HFFc6 (cell line): ENCODE measurements at regions not wholly inside any gene's neighbourhood (a gene's known extent, or its start where the extent isn't known, plus 50 kb on each side); places are given as distances from the start of the nearest gene placed in this dataset.

Source experiments
- DNase-seq: peaks from one replicate; pipeline ENCODE4 v3.0.0-alpha.2; 2018
- H3K27ac Mint-ChIP-seq: 2 replicates; pipeline ENCODE4 v1.8.0; 2020; ENCODE audit warnings: mild to moderate bottlenecking, mixed read lengths
- H3K27me3 Mint-ChIP-seq: 2 replicates; pipeline ENCODE4 v1.8.0; 2021; ENCODE audit warnings: mild to moderate bottlenecking, moderate library complexity, mixed read lengths; ENCODE audit not compliant: insufficient read depth
- H3K36me3 Mint-ChIP-seq: 2 replicates; pipeline ENCODE4 v1.8.0; 2021; ENCODE audit warnings: low read depth, mixed read lengths
- H3K4me1 Mint-ChIP-seq: 2 replicates; pipeline ENCODE4 v1.8.0; 2020; ENCODE audit warnings: low read depth, mixed read lengths
- H3K4me3 Mint-ChIP-seq: 2 replicates; pipeline ENCODE4 v1.8.0; 2020; ENCODE audit warnings: mild to moderate bottlenecking, moderate library complexity, mixed read lengths
- H3K9me3 Mint-ChIP-seq: 2 replicates; pipeline ENCODE4 v1.8.0; 2020; ENCODE audit warnings: mild to moderate bottlenecking, mixed read lengths
- TF ChIP-seq, protein P1 (sequence below): fragments of 200-600 bp; sonication (generic); IDR thresholded peaks from 2 replicates; pipeline ENCODE4 v1.5.0; 2021; ENCODE audit warnings: antibody characterized with exemption, mild to moderate bottlenecking

DNA sequence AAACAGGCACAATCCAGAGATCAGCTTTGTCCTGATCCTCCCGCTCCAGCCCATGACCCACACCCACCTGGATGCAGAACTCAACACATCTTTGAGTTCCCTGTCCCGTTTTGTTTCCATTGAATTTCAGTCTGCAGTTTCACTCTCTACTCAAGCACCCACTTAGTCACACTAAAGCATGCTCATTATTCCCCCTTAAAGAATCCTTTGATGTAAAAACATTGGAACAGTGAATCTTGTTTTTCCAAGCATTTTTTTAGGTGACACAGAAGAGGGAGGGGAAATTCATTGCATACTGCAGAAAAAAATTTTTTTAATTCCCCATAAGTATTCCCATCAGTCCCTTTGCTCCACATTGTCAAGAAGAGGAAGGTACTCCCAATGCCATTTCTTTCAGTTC lies 249.7 kb upstream of the TTC29 start:
- peaks cover 12% of the 10 kb centered on the region for H3K4me1 Mint-ChIP-seq
- H3K27ac Mint-ChIP-seq, result no peak overlapping the region
- DNase-seq, result no peak
- H3K4me3 Mint-ChIP-seq, result no peak overlapping the region; the same call in 1 of the 2 replicates
- no peaks in the 10 kb centered on the region for H3K36me3 Mint-ChIP-seq
- no peaks in the 10 kb centered on the region for H3K9me3 Mint-ChIP-seq
- TF ChIP-seq, protein P1, sequence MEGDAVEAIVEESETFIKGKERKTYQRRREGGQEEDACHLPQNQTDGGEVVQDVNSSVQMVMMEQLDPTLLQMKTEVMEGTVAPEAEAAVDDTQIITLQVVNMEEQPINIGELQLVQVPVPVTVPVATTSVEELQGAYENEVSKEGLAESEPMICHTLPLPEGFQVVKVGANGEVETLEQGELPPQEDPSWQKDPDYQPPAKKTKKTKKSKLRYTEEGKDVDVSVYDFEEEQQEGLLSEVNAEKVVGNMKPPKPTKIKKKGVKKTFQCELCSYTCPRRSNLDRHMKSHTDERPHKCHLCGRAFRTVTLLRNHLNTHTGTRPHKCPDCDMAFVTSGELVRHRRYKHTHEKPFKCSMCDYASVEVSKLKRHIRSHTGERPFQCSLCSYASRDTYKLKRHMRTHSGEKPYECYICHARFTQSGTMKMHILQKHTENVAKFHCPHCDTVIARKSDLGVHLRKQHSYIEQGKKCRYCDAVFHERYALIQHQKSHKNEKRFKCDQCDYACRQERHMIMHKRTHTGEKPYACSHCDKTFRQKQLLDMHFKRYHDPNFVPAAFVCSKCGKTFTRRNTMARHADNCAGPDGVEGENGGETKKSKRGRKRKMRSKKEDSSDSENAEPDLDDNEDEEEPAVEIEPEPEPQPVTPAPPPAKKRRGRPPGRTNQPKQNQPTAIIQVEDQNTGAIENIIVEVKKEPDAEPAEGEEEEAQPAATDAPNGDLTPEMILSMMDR, result no peak
- H3K27me3 Mint-ChIP-seq, result peaks cover 3% of the 10 kb centered on the region; the same call in 1 of the 2 replicates

DNA sequence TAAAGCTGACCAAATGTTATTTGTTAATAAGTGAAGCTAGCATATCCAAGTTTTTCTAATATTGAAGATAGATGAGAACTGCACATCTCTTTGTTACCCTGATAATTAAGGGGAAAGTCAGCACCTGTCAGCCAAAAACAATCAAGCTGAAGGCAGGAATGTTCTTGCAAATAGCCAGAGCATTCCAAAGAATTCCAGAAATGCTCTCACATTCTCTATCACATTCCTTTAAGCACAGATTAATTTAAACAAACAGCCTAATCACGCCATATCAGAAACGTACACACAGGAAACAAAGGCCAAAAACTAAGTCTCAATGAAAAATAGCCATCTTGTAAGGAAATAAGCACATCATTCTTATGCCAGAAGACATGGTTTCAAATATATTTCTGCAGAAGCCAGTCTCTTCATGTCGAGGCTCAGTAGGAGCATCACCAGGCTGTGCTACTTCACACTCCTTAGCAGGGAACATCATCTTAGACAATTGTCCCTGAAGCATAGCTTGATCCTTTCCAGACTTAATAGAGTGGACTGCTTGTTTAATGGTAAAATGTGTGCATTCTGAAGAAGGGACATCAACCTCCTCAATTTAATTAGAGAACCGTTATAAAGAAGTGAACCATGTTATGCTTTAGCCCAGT lies 252.9 kb upstream of the TTC29 start:
- no peaks in the 10 kb centered on the region for H3K9me3 Mint-ChIP-seq
- no peak overlapping the region for H3K4me3 Mint-ChIP-seq
- no peaks in the 10 kb centered on the region for H3K36me3 Mint-ChIP-seq
- TF ChIP-seq, protein P1, result no peak
- peaks cover 3% of the 10 kb centered on the region; the same call in 1 of the 2 replicates for H3K27me3 Mint-ChIP-seq
- no peak for DNase-seq
- H3K4me1 Mint-ChIP-seq, result peaks cover 12% of the 10 kb centered on the region
- no peak overlapping the region for H3K27ac Mint-ChIP-seq

DNA sequence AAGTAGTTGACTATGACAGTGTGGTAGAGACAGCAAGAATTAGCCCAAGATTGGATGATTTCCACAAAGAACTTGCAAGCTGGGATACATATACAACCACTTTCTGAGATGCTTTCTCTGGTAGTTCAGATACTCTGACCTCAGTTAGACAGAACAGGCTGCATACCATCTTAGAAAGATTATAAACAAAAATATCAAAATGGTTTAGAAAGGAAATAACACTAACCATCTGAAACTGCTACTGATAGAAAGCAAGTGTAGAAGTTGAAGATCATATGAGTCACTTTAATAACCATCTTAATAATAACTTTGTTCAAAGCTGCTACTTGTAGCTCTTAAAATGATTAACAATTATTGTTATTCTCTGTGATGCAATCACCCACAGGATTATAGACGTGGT lies 255.4 kb upstream of the TTC29 start:
- H3K9me3 Mint-ChIP-seq, result no peaks in the 10 kb centered on the region
- TF ChIP-seq, protein P1, result no peak
- no peaks in the 10 kb centered on the region for H3K36me3 Mint-ChIP-seq
- H3K4me3 Mint-ChIP-seq, result no peak overlapping the region
- peaks cover 7% of the 10 kb centered on the region; the same call in 1 of the 2 replicates for H3K4me1 Mint-ChIP-seq
- no peak for DNase-seq
- peaks cover 1% of the 10 kb centered on the region; the same call in 1 of the 2 replicates for H3K27me3 Mint-ChIP-seq
- no peak overlapping the region for H3K27ac Mint-ChIP-seq

DNA sequence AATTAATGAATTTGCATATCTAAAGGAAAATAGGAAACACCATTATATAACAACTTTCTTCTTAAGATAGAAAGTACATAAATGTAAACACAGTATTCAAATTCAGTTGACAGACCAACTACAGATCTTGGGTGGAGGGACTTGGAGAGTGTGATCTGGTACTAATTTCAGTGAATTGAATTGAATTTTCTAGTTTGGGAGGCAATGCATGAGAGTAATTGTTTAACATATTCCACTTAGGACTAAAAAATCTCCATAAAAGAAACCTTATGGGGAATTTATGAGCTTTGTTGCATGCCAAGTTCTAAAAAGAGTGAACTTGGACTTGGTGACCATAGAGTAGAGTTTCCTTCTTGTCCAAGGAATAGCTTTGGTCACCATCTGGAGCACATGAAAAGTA lies 261.1 kb upstream of the TTC29 start:
- Mint-ChIP-seq H3K27me3 (no peaks in the 10 kb centered on the region), H3K27ac (no peak overlapping the region), H3K9me3 (no peaks in the 10 kb centered on the region), H3K36me3 (no peaks in the 10 kb centered on the region), H3K4me3 (no peak overlapping the region), H3K4me1 (no peaks in the 10 kb centered on the region)
- TF ChIP-seq, protein P1, result no peak
- no peak for DNase-seq

DNA sequence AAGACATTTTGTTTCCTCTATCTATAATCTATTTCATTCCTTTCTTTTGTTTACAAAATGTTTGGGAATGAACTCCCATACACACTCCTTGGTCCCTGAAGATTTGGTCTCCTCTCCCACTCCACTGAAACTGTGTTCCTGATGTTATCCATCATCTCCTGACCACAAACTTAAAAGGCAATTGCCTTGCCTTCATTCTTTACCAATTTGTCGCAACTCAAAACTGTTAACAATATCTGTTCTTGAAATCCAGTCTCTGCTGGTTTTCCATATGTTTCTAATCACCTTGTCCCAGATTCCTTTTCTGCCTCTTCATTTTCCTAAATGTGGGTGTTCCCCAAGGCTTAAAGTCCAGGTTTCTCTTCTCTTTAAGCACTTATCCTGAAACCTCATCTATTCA lies 262.2 kb upstream of the TTC29 start:
- no peaks in the 10 kb centered on the region for H3K9me3 Mint-ChIP-seq
- H3K4me1 Mint-ChIP-seq, result no peaks in the 10 kb centered on the region
- H3K36me3 Mint-ChIP-seq, result no peaks in the 10 kb centered on the region
- H3K27ac Mint-ChIP-seq, result no peak overlapping the region
- TF ChIP-seq, protein P1, result no peak
- H3K27me3 Mint-ChIP-seq, result no peaks in the 10 kb centered on the region
- DNase-seq, result no peak
- no peak overlapping the region for H3K4me3 Mint-ChIP-seq
